Right cardiac atrium (tissue), 5 donors: ENCODE measurements at regions not wholly inside any gene's neighbourhood (a gene's known extent, or its start where the extent isn't known, plus 50 kb on each side); places are given as distances from the start of the nearest gene placed in this dataset.

Experiments
- ATAC-seq, 2 donors: fragments of 200-7000 bp; cut with Tn5 transposase; one replicate each; pipeline versions ENCODE4 v1.8.0 to v1.9.1; 2020; ENCODE audit warnings: moderate library complexity in 2 of 2, mild to moderate bottlenecking in 1 of 2
- DNase-seq, 3 donors: peaks; one replicate each; pipeline ENCODE4 v3.0.0-alpha.2; 2020
- H3K27ac ChIP-seq: one replicate; pipeline ENCODE4 v1.5.1; 2013; ENCODE audit warnings: mild to moderate bottlenecking, low read length, control low read depth, moderate library complexity
- H3K27me3 ChIP-seq: one replicate; pipeline ENCODE4 v1.6.1; 2013; ENCODE audit not compliant: control insufficient read depth, insufficient read depth
- H3K4me1 ChIP-seq: one replicate; pipeline ENCODE4 v1.6.1; 2013; ENCODE audit warnings: low read length; ENCODE audit not compliant: control insufficient read depth, insufficient read depth
- H3K4me3 ChIP-seq: one replicate; pipeline ENCODE4 v1.5.1; 2013; ENCODE audit warnings: low read length, control low read depth
- H3K9me3 ChIP-seq: one replicate; pipeline ENCODE4 v1.6.1; 2013; ENCODE audit warnings: low read length; ENCODE audit not compliant: control insufficient read depth
- WGBS: extraction: QIAGEN DNeasy Blood & Tissue Kit; methylation state at CpG from one replicate; pipeline ENCODE4 v1.1.7; 2013; 5-methylcytosine and 5-hydroxymethylcytosine counted together
- intact Hi-C, 4 donors: fragments of 100-400 bp; cut with DNase I; formaldehyde crosslinking; loops; one replicate each; pipeline versions ENCODE4 v1.11.0 to v1.14.0; 2022 to 2023
- donor health status: healthy with polysubstance abuse.
- donor health status: DM: no; HTN: yes; CAD: no.
- donor health status: DM: no; HTN: no; CAD: no.
- donor health status: DM: no; HTN: yes; CAD: no; lungs with severe emphysema.
- donor health status: DM: yes; HTN: yes; CAD: no.

DNA sequence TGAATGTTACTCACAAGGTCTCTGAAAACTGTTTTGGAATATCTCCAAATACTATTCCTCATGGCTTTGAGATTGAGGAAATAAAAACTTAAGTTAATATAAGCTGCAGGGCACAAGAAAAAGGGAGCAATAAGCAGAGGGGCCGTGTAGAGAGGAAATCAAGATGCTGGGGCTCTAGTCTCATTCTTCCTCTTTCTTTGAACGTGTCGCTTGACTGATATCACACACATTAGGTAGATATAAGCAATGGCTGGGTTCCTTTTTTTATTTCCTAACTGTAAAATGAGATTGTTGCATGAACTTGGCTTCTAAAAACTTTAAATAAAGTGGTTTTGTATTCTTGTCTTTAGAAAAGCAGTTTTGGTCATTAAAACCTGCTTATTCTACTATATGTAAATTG lies 326.7 kb upstream of the ROPN1 start:
- H3K4me3 ChIP-seq, result no peak overlapping the region
- no peak for ATAC-seq
- peaks cover 1% of the 10 kb centered on the region for H3K4me1 ChIP-seq
- DNase-seq, result no peak
- intact Hi-C loops, result no loop called here
- 68% methylated on average over 3 of the region's 3 CpGs for WGBS
- no peaks in the 10 kb centered on the region for H3K9me3 ChIP-seq
- H3K27me3 ChIP-seq, result no peaks in the 10 kb centered on the region
- no peak overlapping the region for H3K27ac ChIP-seq

DNA sequence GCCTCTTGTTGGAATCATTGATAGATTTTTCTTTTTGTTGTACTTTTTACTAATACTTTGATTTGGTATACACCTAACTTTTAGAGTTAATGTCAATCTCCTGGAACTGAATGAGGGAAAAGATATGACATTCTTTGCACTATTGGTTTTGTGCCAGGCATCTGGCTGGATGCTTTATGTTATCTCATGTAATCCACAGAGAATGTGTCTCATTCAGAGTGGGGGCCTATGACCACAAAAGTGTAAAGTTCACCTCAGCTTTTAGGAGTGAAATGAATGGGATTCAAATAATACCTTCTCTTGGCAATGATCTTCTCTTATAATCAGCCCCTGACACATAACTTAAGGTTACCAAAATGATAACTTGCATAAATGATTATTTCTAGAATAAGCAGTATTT lies 329.1 kb upstream of the ROPN1 start:
- no peak overlapping the region for H3K27ac ChIP-seq
- ATAC-seq, result no peak
- intact Hi-C loops, result no loop called here

DNA sequence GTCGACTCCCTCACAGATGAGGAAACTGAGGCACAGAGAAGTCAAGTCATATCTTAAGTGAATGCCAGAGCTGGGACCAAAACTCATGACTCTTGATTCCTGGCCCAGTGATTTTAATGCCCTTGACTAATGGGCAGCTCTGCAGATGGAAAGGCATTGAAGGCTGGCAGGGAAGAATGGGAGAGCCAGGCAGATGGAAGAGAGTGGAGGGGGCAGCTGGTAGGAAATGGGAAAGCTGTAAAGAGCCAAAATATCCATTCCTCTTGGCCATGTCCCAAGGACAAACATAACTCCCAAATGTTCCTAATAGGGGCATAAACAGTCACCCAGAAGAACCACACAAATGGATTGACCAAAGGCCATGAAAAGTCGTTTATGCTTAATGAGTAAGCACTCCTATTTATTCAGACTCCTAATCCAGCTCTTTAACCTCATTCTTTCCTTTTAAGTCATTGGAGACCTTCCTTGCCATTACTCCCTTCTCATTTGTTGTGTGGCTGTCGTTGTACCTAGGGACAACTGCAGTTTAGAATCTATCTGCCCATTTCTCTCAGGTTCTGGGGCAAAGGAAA lies 330.5 kb upstream of the ROPN1 start:
- Histone ChIP-seq H3K27me3 (no peaks in the 10 kb centered on the region), H3K9me3 (no peaks in the 10 kb centered on the region), H3K4me3 (no peak overlapping the region), H3K4me1 (peaks cover 1% of the 10 kb centered on the region), H3K27ac (no peak overlapping the region)
- no peak for ATAC-seq
- DNase-seq, result no peak
- intact Hi-C loops, result no loop called here
- 87% methylated on average over 3 of the region's 3 CpGs for WGBS

More for the DNA sequence above, 329.1 kb upstream of the ROPN1 start:
- Histone ChIP-seq H3K4me3 (no peak overlapping the region), H3K27me3 (no peaks in the 10 kb centered on the region), H3K9me3 (no peaks in the 10 kb centered on the region), H3K4me1 (peaks cover 1% of the 10 kb centered on the region)
- no peak for DNase-seq

DNA sequence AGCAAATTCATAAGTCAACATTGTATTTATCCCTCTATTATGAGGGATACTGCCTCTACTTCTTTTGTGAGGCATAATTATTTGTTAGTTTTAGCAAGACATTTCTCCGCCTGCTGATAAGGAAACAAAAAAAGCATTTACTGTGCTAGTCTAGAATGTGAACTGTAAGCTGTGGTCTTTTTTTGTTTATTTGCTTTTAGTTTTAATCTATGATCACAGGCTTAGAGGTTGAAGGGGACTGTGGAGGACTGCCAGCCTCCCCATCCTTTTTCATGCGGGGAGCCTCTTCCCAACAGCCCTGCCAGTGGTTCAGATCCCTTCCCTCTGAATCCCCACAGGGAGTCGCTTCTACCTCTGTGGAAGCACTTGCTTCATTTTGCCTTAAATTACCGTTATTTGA lies 331.0 kb upstream of the ROPN1 start:
- Histone ChIP-seq H3K27ac (no peak overlapping the region), H3K27me3 (no peaks in the 10 kb centered on the region), H3K4me3 (no peak overlapping the region), H3K9me3 (no peaks in the 10 kb centered on the region), H3K4me1 (peaks cover 1% of the 10 kb centered on the region)
- ATAC-seq (no peak), DNase-seq (no peak)
- WGBS, result 78% methylated on average over 4 of the region's 4 CpGs
- intact Hi-C loops, result no loop called here

DNA sequence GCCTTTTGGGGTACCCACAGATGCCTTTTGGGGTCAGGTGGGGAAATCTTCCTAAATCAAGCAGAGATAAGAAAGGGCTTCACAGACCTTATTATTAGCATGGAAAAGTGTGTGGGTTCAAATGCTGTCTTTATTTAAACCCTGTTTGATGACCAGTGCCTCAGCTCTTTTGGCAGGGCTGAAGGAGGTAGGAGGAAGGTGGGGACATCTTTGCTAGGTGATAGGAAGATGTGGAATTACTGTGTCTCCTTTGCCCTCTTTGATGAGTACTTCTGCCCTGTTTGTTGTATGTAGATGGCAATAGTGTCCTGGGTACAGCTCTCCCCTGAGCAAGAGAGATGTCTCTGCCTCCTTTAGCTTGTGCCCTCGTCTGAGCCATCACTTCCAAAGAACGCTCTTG lies 333.3 kb upstream of the ROPN1 start:
- Histone ChIP-seq H3K4me1 (no peaks in the 10 kb centered on the region), H3K9me3 (no peaks in the 10 kb centered on the region), H3K27ac (no peak overlapping the region), H3K27me3 (no peaks in the 10 kb centered on the region), H3K4me3 (no peak overlapping the region)
- ATAC-seq (no peak), DNase-seq (no peak)
- 94% methylated on average over 2 of the region's 2 CpGs for WGBS
- intact Hi-C loops, result no loop called here

DNA sequence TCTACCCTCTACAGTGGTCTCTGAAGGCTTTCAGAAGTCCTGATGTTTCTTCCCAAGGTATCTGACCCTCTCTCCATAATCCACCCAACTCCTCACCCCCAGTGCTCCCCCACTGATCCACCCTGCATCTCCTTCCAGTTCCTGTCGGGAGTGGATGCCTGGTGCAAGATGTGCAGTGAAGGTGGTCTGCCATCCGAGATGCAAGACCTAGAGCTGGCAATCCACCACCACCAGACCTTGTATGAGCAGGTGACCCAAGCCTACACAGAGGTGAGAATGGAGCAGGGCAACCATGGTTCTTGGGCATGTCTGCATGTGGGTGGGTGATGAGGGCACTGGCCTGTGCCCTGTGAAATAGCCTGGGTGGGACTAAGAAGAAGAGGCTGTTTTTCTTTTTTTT lies 337.8 kb upstream of the ROPN1 start:
- H3K4me1 ChIP-seq, result no peaks in the 10 kb centered on the region
- intact Hi-C loops, result no loop called here
- WGBS, result 95% methylated on average over 2 of the region's 2 CpGs
- no peaks in the 10 kb centered on the region for H3K27me3 ChIP-seq
- H3K4me3 ChIP-seq, result no peak overlapping the region
- ATAC-seq, result no peak
- H3K9me3 ChIP-seq, result no peaks in the 10 kb centered on the region
- DNase-seq, result no peak
- H3K27ac ChIP-seq, result no peak overlapping the region

DNA sequence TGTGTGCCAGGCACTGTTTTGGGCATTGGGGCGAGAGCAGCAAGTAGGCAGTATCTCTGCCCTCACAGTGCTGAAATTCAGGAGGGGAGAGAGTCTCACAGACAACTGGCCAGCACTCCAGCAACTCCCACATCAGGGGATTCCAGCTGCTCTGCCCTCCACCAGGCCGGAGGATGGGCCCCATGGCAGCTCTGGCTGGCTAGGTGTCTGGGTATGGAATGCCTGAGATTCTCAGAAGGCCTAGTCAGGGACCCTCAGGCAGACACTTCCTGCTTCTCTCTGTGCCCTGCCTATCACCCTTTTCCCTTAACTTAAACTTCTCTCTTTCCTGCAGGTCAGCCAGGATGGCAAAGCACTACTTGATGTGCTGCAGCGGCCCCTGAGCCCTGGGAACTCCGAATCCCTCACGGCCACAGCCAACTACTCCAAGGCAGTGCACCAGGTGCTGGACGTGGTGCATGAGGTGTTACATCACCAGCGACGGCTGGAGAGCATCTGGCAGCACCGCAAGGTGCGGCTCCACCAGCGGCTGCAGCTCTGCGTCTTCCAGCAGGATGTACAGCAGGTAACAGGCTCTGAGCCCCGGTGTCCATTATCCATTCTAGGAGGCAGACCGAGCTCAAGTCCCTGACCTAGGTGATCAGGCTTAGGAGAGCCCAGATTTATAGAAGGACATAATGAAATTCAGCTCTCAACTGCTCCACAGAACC lies 342.2 kb upstream of the ROPN1 start:
- Histone ChIP-seq H3K27me3 (no peaks in the 10 kb centered on the region), H3K4me3 (no peak overlapping the region), H3K27ac (no peak overlapping the region), H3K9me3 (no peaks in the 10 kb centered on the region), H3K4me1 (no peaks in the 10 kb centered on the region)
- intact Hi-C loops, result no loop called here
- peak in 1 of 2 donors; percentile 16 for ATAC-seq
- DNase-seq, result no peak
- 94% methylated on average over 14 of the region's 14 CpGs for WGBS

DNA sequence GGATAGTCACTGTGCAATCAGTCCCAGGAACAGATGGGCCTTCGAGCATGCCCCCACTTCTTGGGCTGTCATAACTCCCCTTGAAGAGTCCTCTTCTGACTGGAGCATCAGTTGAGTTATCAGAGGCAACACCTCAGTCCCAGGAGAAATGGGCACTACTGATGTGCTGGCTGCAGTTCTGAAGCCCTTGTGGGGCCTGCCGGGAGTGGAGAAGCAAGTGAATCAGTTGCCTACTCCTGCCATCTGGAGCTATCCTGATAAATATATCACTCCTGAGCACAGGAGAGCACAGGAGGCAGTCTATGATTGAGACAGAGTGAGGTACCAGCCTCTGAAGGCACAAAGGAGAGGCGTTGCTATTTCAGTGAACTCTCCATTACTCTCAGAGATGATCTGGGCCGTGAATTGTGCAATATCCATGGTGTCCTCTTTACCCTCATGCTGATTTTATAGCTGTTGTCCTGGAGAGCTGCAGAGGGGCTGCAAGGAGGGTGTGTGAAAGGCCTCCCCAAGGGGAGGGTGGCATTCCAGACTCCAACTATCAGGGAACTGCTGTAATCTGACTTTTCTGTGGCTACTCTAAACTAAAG lies 344.2 kb upstream of the ROPN1 start:
- no peak overlapping the region for H3K27ac ChIP-seq
- 86% methylated on average over 4 of the region's 4 CpGs for WGBS
- H3K27me3 ChIP-seq, result no peaks in the 10 kb centered on the region
- no peaks in the 10 kb centered on the region for H3K4me1 ChIP-seq
- H3K9me3 ChIP-seq, result no peaks in the 10 kb centered on the region
- no peak overlapping the region for H3K4me3 ChIP-seq
- DNase-seq, result no peak
- no peak for ATAC-seq
- intact Hi-C loops, result no loop called here

DNA sequence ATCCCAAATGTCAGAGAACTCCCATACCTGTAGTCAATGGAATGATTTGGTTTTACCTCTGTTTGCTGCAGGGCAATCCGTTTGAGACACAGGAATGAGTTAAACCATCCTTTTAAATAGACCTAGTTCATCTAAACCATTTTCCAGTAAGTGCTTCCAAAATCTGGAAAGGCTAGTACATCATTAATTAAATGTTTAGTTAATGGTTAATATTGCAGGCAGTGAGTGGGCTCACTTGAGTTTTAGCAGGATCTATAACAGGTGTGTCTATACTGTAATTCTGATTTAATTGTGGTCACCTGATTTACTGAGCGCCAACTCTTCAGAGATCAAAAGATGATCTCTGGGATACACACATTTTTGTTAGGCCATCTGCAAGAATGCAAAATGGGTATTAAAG lies 353.9 kb upstream of the ROPN1 start:
- no peak for ATAC-seq
- WGBS, result 87% methylated on average over 2 of the region's 2 CpGs
- intact Hi-C loops, result loop anchor here in 1 of 4 donors (5.0 kb wide), 1 partner anchor 201 kb away; no protein-coding TSS in a partner anchor

DNA sequence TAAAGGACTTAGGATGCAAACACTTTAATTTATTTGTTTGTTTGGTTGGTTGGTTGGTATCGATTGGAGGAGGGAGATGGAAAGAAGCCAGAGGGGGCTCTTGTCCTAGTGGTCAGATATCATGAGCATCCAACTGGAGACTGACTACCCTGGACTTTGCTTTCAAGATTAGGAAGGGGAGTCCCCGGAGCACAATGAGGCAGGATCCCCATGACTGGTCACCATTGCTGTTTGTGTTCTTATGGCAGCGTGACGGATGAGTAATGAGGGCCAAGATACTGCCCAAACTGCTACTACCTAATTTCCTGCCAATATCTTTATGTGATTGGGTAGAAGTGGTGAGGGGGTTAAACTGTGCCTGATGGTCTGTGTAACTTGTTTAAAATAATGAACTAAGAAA lies 354.6 kb upstream of the ROPN1 start:
- Histone ChIP-seq H3K27ac (no peak overlapping the region), H3K4me1 (no peaks in the 10 kb centered on the region), H3K4me3 (no peak overlapping the region), H3K27me3 (no peaks in the 10 kb centered on the region), H3K9me3 (no peaks in the 10 kb centered on the region)
- 95% methylated on average over 4 of the region's 4 CpGs for WGBS
- DNase-seq (no peak), ATAC-seq (no peak)
- intact Hi-C loops, result loop anchor here in 1 of 4 donors (5.0 kb wide), 1 partner anchor 201 kb away; no protein-coding TSS in a partner anchor

More for the DNA sequence above, 353.9 kb upstream of the ROPN1 start:
- Histone ChIP-seq H3K4me3 (no peak overlapping the region), H3K9me3 (no peaks in the 10 kb centered on the region), H3K27me3 (no peaks in the 10 kb centered on the region), H3K27ac (no peak overlapping the region), H3K4me1 (no peaks in the 10 kb centered on the region)
- no peak for DNase-seq

DNA sequence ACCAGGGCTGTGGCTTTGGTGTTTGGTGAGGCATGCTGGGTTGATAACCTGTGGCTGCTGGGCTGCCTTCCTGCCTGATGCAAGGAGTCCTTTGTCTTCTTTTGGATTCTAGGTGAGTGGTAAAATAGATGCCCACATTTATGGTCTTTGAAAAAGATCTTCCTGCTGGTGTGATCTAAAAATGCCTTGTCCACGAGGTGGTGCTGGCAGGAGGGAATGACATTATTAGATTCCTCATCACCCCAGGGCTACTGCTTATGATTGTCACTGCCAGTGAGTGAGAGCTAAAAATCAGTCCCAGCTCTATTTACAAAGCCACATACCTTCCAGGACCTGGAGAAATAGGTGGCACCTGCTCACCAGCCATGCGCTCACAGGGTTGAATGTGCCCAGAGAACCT lies 355.5 kb upstream of the ROPN1 start:
- Histone ChIP-seq H3K27me3 (no peaks in the 10 kb centered on the region), H3K4me3 (no peak overlapping the region), H3K27ac (no peak overlapping the region), H3K9me3 (no peaks in the 10 kb centered on the region), H3K4me1 (no peaks in the 10 kb centered on the region)
- DNase-seq (no peak), ATAC-seq (no peak)
- 69% methylated on average over 2 of the region's 2 CpGs for WGBS
- intact Hi-C loops, result loop anchor here in 1 of 4 donors (5.0 kb wide), 1 partner anchor 200 kb away; no protein-coding TSS in a partner anchor
